Hematopoietic multipotent progenitor cell treated with erythropoietin and hydrocortisone succinate and interleukin-3 and kit ligand, for 6 days (in vitro differentiated cells): ENCODE measurements at regions not wholly inside any gene's neighbourhood (a gene's known extent, or its start where the extent isn't known, plus 50 kb on each side); places are given as distances from the start of the nearest gene placed in this dataset.

ENCODE experiments used
- DNase-seq: peaks from one replicate; pipeline ENCODE4 v3.0.0-alpha.2; 2015

- no peak for DNase-seq
Measured at GRCh38 chr2:239459606-239460005, 58.8 kb upstream of the HDAC4 start.

DNA sequence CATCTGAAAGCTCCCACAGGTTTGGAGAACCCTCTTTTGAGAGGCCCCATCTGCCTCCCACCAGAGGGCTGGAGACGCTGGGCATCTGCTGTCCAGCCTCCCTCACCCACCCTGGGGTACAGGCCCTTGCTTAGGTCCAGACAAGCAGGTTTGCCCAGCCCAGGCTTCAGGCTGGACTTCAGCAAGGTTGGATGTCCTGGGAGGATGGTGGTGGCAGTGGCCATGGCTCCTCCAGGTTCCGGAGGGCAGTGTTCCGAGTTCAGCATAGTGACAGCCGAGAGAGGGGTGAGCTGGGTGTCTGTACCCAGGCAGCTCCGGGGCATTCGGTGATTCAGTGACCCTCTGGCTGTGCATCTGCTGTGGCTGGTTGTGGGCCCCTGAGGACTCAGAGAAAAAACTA, 58.2 kb upstream of the HDAC4 start:
- no peak for DNase-seq

- no peak for DNase-seq
Measured at GRCh38 chr2:239457586-239458445, 57.0 kb upstream of the HDAC4 start.

DNA sequence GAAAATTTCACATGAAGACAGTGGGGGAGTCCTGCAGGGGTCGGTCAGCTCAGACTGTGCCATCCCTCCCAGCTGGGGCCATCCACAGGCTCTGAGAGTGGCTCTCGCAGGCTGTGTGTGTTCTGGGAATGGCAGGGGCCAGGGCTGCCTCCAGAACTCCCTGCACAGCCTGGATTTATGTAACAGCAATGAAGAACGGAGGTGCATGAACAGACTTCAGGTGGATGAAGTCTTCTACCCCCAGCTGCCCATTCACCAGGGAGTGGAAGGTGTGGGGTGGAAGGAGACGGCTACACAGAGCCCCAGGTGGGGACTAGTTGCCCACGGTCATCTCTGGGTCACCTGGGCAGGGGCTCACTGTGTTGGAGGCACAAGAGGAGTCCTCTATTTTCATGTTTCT, 56.1 kb upstream of the HDAC4 start:
- no peak for DNase-seq

DNA sequence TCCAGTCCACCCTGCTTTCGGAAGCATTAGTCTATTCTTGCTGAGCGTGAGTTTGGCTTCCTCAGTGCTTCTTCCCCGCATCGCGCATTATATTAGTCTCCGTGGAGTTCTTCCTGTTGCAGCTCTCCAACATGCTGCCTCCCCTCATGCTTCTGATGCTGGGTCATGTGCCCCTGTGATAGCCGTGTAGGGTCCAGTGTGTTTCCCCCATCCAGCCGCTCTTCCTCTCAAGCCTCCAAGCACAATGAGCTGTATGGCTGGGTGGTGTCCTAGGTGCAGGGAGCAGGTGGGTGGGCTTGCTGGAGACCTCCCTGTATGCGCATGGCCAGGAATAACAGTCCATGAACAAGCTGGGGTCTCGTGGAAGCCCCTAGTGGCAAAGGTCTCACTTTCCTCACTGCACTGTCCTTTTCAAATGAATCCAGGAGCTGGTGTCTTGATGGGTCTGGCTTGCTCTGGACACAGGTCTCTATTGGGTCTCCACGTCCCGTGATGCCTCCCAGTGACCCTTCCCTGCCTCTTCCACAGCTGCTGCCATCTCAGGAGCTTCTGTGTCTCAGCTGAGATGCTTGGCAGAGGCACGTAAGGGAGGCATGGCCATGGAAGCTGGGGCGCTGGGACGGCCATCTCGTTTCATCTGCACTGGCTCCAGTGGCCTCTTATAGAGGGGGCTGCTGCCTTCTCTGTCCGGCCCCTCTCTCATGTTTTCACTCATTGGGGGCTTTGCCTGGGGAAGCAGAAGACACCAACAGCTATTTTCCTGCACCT, 54.8 kb upstream of the HDAC4 start:
- no peak for DNase-seq

- DNase-seq = no peak
Measured at GRCh38 chr2:239454507-239454906, 53.7 kb upstream of the HDAC4 start.
